AG10803 (cell line): ENCODE measurements at regions not wholly inside any gene's neighbourhood (a gene's known extent, or its start where the extent isn't known, plus 50 kb on each side); places are given as distances from the start of the nearest gene placed in this dataset.

Experiments
- DNase-seq: peaks from one replicate; pipeline ENCODE4 v3.0.0; 2010; ENCODE audit warnings: low read depth
- H3K4me3 ChIP-seq: 2 replicates; pipeline ENCODE4 v1.5.1; 2011; ENCODE audit warnings: mild to moderate bottlenecking, low read length, control low read depth
- CTCF ChIP-seq: conservative IDR thresholded peaks from 2 replicates; pipeline ENCODE4 v1.5.1; 2011; ENCODE audit warnings: mild to moderate bottlenecking, low read length, control low read depth, inconsistent platforms

GRCh38 chr1:22221233-22221780, 78.4 kb upstream of the WNT4 start:
- TF ChIP-seq CTCF, result no peak
- no peak overlapping the region for H3K4me3 ChIP-seq
- no peak for DNase-seq

GRCh38 chr1:22222723-22223122, 79.8 kb upstream of the WNT4 start:
- no peak overlapping the region for H3K4me3 ChIP-seq
- TF ChIP-seq CTCF, result no peak
- DNase-seq, result no peak

- no peak for DNase-seq
- no peak for TF ChIP-seq CTCF
- H3K4me3 ChIP-seq, result no peak overlapping the region
Observed at GRCh38 chr1:22223176-22223575, 80.3 kb upstream of the WNT4 start.

GRCh38 chr1:22224091-22224490, 81.2 kb upstream of the WNT4 start:
- DNase-seq, result no peak
- TF ChIP-seq CTCF, result no peak
- no peak overlapping the region for H3K4me3 ChIP-seq

GRCh38 chr1:22224631-22225030, 81.7 kb upstream of the WNT4 start:
- H3K4me3 ChIP-seq, result no peak overlapping the region
- no peak for DNase-seq
- no peak for TF ChIP-seq CTCF

- no peak overlapping the region for H3K4me3 ChIP-seq
- no peak for DNase-seq
- no peak for TF ChIP-seq CTCF
Observed at GRCh38 chr1:22225858-22226589, 83.1 kb upstream of the WNT4 start.

- no peak for DNase-seq
- TF ChIP-seq CTCF, result no peak
- no peak overlapping the region for H3K4me3 ChIP-seq
Observed at GRCh38 chr1:22228074-22228473, 85.2 kb upstream of the WNT4 start.
